ENCODE measurements at regions not wholly inside any gene's neighbourhood (a gene's known extent, or its start where the extent isn't known, plus 50 kb on each side); places are given as distances from the start of the nearest gene placed in this dataset.

GRCh38 chr20:40753472-40753871 lies 64.4 kb upstream of the MAFB start (continued):
- TF ChIP-seq EZH2 (IDR thresholded peaks at IDR 0.05; ENCODE audit: low read depth, low read length, severe bottlenecking) (no peak), SIN3A (conservative IDR thresholded peaks at IDR 0.05 in 1 of 2, IDR thresholded peaks at IDR 0.05 in 1 of 2; ENCODE audit: low read depth in 1 of 2, low read length in 2 of 2) (no peak), SIRT6 (IDR thresholded peaks at IDR 0.05; ENCODE audit: low read length) (no peak), SIX5 (IDR thresholded peaks at IDR 0.05; ENCODE audit: low read depth, low read length) (no peak), HDAC2 (IDR thresholded peaks at IDR 0.05; ENCODE audit: borderline replicate concordance in 1 of 2, low read depth in 2 of 2, low read length in 2 of 2) (no peak)
